HT1080 (cell line): ENCODE measurements at regions not wholly inside any gene's neighbourhood (a gene's known extent, or its start where the extent isn't known, plus 50 kb on each side); places are given as distances from the start of the nearest gene placed in this dataset.
A peak's percentile ranks its signal among the peaks of the same experiment; 100 is the strongest.

Experiments
- DNase-seq: peaks from one replicate; pipeline ENCODE4 v3.0.0-alpha.2; 2015; ENCODE audit warnings: low read depth

DNA sequence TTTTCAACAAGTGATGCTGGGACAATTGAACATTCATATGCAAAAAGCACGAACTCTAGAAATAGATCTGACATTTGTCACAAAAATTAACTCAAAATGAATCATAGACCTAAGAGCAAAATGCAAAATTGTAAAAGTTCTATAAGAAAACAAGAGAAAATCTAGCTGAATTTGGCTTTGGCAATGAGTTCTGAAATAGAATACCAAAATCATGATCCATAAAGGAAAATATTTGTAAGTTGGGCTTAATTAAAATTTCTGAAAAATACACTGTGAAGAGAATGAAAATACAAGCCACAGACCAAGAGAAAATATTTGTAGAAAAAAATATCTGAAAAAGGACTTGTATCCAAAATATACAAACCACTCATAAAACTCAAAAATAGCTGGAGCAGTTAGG is 698.8 kb upstream of the CELF2 start:
- DNase-seq = no peak

DNA sequence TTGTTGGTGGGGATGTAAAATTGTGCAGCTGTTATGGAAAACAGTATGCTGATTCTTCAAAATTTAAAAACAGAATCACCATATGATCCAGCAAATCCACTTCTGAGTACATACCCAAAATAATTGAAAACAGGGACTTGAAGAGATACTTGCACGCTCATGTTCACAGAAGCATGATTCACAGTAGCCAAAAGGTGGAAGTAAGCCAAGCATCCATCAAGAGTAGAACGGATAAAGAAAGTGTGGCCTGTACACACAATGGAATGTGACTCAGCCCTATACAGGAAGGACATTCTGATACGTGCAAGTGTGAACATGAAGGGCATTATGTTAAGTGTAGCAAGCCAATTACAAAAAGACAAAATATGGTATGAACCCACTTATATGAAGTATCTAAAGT is 696.7 kb upstream of the CELF2 start:
- DNase-seq = peak; percentile 21

DNA sequence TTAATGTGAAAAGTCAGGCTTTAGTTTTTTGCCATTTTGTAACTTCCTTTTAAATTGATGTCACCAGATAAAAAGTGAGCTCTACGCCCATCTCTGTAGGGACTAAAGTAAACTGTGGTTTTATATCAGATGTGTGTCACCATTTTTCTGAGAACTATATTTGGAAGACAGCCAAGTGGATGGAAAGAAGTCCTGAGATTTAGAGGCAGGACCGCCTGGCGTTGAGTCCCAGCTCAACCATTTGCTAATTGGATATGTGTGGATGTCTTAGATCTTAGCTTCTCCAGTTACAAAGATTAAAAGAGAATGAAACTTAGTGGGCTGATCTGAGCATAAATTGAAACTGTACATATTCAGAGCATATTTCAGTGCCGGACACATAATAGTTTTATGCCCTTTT is 691.6 kb upstream of the CELF2 start:
- peak; percentile 10 for DNase-seq

DNA sequence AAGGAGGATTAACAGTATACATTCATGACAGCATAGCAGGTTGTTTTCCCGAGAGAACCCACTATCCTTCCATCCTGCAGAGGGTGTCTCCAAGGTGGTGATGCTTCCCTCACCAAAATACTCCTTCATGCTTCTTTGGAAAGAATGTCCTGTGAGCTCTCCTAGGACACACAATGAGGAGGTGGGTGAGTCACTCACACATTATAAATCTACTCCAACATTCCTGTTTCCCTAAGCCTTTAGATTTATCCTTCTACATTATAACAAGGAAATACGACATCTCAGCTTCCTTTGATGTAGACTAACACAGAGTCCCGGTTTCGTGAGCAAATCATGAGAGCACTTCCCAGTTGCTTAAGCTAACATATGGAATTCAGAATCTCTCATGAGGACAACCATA is 689.7 kb upstream of the CELF2 start:
- no peak for DNase-seq

DNA sequence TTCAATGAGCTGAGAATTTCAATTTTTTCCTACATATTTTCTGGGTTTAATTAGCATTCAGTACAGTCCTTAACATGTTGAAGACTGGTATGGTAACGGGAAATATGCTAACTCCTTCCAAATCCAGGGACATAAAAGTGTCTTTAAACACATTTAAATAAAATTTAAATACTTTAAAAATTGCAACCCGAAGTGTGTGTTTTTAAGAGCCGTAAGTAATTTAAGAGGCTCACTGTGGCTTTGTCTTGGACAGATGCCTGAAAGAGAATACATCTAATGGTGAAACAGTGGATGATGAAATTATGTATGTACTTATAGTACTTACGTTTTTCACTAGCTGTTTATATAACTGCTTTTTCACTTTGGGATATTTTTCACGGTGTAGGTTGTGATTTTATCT is 687.3 kb upstream of the CELF2 start:
- DNase-seq = no peak

DNA sequence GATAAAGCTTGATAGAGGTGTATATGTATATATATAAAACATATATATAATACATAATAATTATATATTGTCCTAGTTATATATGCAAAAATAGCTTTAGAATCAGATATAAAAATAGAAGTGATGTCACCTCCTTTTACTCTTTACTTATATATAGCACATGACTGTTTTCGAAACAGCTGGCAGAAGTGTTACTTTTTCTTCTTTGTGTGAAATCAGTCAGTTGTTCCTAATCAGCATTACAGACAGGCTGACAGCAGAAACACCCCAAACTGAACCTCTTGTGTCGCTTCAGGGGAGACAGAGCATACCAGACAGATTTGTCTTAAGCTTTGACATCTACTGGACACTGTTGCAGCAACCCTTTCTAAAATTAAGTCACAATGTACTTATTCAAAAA is 684.9 kb upstream of the CELF2 start:
- DNase-seq = no peak

DNA sequence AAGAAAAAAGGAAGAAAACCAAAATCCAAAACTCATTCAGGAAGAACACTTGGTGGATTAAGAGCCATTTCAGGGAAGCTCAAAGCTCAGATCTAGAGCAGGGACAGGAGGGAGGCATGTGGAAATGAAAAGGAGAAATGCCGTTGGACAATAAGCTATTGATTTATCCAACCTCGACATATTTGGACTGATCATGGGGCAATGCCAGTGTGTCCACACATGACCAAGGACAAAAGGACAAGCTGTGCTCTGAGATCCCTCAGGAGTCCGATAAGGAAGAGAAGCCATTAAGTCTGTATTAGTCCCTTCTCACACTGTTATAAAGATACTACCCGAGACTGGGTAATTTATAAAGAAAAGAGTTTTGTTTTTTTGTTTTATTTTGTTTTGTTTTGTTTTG is 684.0 kb upstream of the CELF2 start:
- no peak for DNase-seq

DNA sequence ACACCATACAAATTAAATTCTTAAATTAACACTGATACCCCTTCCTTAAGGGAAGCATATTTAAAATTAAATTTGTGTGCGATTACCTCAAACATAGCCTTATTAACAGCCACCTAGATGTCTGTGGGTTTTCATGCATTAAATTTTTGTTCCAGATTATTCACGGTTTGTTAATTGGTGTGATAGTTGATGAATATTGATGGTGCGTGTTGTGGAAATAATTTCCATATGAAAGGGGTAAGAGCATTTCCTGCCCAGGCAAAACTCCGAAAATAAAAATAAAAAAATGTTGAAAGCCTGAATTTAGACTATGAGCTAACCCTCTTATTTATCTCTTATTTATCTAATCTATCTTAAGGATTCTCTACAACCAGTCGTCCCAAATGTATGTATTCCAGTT is 679.3 kb upstream of the CELF2 start:
- DNase-seq = no peak

DNA sequence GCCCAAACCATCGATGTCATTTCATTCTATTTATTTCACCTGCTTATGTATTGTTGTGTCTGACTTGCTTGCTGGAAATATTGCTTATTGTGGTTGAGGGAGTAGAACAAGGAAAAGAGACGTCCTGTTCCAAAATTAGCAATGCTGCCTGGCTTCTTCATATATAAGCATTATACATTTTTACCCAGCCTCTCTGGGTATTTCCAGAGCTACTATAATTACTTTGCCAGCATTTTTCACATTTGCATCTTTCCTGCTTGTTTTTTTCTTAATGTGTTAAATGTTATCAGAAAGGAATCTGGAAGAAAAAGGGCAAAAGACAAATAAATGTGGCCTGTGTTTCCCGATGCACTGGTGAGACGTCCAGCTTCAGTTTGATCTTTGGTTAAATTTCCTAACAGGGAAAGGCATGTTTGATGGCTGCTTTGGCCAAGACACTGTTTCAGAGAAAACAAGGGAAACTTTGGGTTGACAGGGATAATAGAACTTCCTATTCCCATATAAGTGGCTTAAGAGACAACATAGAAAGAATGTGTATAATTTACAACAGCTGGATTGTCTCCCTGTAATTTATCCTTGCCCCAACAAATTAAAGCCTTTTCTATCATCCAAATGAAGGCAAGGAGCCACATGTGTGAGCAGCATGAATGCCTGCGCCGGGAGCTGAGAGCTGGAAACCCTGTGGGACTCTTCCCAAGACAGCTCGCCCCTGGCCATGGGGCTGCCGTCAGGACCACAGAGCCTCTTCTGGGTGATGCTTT is 671.1 kb upstream of the CELF2 start:
- no peak for DNase-seq

DNA sequence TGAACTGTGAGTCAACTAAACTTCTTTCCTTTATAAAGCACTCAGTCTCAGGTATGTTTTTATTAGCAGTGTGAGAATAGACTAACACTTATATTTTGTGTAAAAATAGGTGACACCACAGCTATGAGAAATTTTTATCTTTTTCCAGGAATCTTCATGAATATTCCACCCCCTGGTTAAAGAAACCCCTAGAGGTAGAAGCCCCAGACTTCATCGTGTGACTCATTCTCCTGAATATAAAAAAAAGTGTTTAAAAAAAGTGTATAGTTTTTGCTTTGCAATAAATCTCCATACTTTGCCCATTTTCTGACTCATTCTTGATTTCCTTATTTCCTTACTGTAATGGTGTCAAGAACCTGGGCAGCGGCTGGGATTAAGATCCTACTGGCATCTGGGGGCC is 667.6 kb upstream of the CELF2 start:
- no peak for DNase-seq

DNA sequence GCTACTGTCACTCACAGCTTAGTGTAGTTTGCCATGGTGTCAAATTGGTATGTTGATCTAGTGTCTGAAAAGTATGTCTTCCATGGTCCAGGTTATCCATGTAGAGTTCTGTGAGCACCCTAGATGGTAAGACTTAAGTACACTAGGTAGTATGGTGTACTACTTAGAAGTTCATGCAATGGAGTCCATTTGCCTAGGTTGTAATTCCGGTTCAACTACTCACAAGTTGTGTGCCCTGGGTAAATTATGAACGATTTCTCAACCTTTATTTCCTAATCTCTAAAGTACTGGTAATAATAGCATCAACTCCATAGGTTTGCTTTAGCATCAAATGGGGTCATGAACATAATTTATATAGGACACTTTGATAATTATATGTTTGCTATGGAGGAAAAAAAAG is 666.2 kb upstream of the CELF2 start:
- no peak for DNase-seq

DNA sequence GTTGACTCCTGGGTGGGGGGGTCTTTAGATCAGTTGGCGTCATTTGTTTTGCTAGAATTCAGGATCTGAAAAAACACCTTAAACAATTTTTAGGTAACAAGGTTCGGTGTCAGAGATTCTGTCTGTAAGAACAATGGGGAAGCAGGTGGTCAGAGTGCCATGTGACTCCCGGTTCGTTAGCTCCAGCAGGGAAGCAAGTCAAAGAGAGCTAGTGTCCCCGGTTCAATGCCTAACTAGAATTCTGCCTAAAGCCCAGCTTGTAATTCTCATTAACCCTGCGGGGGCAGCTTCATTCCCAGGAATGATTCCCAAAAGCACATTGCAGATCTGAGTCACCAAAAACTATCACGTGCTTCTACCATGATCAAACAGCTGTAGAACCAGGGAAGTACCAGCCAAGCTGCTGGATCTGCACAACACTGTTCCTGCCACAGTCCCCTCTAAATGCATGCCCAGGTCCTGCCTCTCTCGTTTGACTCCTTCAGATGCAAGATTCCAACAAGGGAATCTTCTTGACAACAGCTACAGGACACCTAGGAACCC is 664.3 kb upstream of the CELF2 start:
- peak; percentile 7 for DNase-seq

DNA sequence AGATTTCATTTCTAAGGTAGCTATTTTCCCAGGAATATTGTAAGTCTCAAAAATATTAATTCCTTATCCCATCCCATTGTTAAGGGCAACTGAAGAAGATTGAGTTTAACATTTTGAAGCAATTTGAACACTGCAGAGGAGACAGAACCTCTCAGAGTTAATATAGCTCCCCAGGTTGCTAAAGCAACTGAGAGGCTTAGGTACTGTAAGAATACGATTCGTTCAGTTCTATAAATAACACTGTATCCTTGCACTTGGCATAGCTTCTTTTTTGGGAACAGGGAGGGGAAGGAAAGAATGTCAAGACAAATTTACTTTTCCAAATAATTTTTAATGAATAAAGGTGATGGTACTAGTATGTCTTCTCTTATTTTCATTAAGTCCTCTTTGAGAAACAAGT is 658.4 kb upstream of the CELF2 start:
- DNase-seq = no peak

DNA sequence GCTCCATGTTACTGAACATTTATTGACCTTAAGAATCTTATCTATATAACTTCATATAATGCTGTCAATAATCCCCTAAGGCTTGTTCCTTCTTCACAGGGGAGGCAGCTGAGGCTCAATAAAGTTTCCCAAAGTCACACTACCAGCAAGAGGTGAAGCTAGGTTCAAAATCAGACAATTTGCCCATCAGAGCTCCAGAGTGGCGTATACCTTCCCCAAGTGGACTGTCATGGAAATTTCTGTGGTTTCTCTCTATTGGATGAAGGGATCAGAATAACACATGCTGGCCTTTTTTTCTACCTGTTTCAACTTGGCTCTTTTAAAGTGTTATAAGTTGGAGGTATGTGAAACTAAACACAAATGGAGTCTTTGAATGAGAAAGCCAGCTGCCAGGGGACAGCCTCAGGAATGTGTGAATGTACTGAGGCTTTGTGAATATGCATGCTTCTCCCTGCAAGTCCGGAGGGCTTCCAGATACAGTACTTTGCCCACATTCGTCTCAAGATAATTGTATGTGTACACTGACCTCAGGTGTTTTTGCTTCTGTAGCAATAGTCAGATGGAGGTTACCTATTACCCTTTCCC is 656.3 kb upstream of the CELF2 start:
- no peak for DNase-seq

DNA sequence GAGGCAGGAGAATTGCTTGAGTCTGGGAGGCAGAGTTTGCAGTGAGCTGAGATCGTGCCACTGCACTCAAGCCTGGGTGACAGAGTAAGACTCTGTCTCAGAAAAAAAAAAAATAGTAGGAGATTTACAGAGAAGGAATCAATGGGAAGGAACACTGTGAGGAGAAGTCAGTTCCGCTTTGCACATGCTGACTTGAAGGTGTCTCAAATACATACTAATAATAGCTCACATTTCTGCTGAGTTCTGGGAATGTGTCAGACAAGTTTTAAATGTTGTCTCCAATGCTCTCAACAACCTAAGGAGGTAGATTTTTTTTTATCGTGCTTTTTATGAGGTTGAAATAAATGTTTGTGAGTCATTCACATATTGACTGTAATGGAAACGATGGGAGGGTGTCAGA is 654.9 kb upstream of the CELF2 start:
- no peak for DNase-seq

DNA sequence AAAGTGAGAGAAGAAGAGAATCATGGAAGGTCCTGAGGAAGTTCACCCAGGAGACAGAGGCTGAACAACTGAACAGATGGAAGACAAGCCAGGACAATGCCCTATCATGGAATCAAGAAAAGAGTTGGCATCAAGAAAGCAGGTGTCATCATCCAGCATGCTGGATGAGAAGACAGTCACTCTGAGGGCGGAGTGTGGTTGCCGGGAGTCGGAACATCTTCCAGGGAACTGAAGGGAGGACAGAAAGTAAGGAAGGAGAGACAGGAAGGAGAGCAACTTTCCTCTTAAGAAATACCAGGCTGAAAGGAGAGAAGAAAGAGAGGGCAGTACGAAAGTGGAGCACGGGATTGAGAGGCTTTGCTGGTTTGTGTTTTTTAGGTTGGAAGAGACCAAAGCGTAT is 654.5 kb upstream of the CELF2 start:
- DNase-seq = no peak

DNA sequence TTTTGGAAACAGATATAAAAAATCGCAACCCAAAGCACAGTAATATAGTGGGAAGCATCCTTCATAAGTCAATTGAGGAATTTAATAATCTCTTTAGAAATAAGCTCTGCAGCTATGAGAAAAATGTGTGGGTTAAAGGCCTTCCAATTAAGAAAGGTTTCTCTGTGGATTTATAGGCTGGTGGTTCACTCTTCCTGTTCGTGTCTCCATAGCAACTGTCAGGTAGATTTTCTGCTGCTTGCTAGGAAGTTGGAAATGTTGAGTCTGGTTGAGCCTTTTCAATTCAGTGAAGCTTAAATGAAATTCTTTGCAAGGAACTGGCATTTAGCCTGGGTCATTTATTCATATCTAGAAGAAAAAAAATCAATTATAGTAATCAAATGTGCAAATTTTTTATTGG is 652.8 kb upstream of the CELF2 start:
- no peak for DNase-seq

DNA sequence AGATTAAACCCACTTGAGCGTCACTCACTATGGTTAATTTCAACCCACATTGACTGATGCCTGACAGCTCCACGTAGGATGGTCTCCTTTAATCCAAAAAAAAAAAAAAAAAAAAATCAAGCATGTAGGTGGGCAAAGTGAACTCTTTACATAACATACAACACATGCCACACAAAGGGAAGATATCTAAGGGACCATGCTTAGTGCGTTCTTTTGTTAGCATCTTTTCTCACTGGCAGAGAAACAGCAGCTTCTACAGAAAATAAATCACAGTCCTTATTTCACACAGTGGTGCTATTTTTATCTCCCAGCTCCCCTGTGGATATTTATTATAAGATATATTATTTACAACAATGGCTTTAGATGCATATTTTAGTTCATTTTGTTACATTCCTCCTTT is 652.0 kb upstream of the CELF2 start:
- no peak for DNase-seq

DNA sequence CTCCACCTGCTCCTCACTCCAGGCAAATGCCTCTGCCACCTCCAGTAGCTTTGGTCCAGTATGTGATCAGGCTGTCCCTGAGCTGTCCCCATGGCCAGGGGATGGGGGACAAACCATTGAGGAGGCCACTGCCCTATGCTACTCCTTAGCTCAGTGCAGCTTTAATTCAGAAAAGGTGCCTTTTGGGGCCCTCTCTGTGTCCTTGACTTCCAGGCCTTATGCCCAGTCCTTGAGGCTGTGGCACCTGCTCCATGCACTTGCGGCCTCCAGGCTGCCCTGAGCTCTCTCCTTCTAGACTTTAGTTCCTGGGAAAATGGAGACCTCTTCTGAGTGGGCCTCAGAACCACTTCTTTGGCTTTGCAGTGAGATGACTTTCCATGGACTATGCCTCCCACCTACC is 650.8 kb upstream of the CELF2 start:
- DNase-seq = no peak

DNA sequence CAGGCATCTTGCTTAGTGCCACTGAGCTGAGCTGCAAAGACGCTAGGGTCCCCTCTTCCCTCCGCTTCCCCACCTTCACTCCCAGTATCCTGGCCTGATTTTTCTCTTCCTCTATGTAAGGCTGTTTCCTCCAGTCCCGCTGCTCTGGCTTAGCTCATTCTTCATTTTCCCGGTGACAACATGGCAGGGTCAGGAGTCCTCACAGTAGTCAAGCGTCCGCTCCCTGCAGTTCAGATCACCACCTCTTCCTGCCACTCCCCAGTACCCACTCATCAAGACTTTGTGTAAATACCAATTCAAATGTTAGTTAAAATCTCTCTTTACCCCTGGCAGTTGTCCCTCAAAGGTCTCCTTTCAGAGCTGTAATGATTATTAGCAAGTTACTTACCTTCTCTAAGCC is 650.4 kb upstream of the CELF2 start:
- DNase-seq = no peak

DNA sequence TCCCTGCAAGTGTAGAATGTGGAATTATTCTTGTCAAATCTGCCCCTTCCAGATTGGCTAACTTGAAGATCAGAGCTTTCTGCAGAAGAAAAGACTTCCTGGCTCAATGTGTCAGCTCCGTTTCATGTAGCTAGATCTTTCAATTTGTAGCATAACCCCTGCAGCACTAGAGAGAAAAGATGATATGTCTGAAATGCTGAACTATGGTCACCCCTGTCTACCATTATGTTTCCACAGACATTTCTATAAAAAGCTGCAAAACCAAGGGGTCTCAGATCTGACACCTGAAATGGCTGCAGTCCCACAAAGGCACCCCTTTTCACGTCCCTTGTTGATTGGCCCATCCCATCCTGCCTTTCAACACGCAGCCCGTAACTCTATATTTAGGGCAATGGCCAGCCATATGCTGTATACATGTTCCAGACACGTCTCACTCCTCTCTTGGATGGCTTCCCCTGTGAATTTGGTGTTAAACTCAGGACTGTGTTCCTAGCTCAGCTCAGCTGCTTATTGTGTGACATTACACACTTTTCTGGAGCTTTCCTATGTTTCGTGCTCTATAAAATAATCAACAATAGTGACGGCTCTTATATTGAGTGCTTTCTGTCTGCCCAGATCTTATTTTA is 648.6 kb upstream of the CELF2 start:
- no peak for DNase-seq

DNA sequence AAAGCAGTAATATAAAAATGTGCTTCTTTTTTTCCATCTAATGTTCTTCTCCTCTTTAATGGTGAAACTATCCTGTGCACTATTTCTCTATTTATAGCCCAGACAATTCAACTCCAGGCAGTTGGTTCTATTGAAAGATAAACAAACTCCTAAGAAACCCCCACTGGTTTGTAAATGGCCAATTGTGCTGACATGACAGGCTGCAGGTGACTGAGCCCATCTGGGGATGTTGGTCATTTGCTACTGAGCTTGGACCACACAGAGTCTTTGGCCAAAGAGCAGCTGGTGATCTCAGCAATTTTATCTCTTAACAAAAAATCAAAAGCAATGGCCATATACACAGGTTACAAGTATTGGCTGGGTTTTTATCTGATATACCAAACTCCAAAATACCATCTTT is 631.8 kb upstream of the CELF2 start:
- no peak for DNase-seq

DNA sequence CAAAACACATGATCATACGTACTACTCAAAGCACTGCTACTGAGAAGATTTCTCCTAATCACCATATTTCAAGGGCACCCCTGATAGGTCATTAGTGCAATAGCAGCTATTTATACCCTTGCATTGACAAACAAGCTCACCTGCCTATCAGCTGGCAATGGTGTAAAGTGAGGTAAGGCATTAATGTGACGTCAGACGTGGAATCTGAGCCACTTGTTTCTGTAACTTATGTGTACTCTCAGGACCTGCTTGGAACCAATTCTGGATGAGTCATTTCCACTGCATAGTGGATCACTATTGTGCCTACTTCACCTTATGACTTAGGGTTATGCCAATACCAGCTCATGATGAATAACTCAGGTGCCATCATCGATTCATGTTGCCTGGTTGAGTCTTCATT is 628.5 kb upstream of the CELF2 start:
- DNase-seq = no peak
